ENCODE measurements at regions not wholly inside any gene's neighbourhood (a gene's known extent, or its start where the extent isn't known, plus 50 kb on each side); places are given as distances from the start of the nearest gene placed in this dataset.
"Not testable (repeated sequence)": the region's sequence is repeated elsewhere in the genome, so short reads cannot be mapped to it uniquely, and the experiment has no call there.

GRCh38 chr3:20378315-20378714, 192.3 kb upstream of the SGO1 start:
- no peak overlapping the region for H3K4me3 ChIP-seq (ENCODE audit: low read depth, poor library complexity, severe bottlenecking)
- 47 to 58% methylated on average over 2 of the region's 2 CpGs for WGBS, 2 donors
- intact Hi-C loops (cut with DNase I; ENCODE audit: low total_unique reads): no loop called here
- DNase-seq (ENCODE audit: low spot score in 2 of 2): no peak
- no peak for TF ChIP-seq CTCF (IDR thresholded peaks at IDR 0.05)

- H3K4me3 ChIP-seq (ENCODE audit: low read depth, poor library complexity, severe bottlenecking): no peak overlapping the region
- DNase-seq (ENCODE audit: low spot score in 2 of 2): no peak
- intact Hi-C loops (cut with DNase I; ENCODE audit: low total_unique reads): no loop called here
- TF ChIP-seq POLR2A (IDR thresholded peaks at IDR 0.05): no peak
- TF ChIP-seq CTCF (IDR thresholded peaks at IDR 0.05): no peak
These were observed 190.7 kb upstream of the SGO1 start for GRCh38 chr3:20376665-20377217.

GRCh38 chr3:20375302-20375701, 189.3 kb upstream of the SGO1 start:
- intact Hi-C loops (cut with DNase I; ENCODE audit: low total_unique reads): no loop called here
- TF ChIP-seq CTCF (IDR thresholded peaks at IDR 0.05) (no peak), POLR2A (IDR thresholded peaks at IDR 0.05) (no peak)
- 44 to 90% methylated on average over 2 of the region's 2 CpGs for WGBS, 2 donors

GRCh38 chr3:20370273-20371063, 184.5 kb upstream of the SGO1 start:
- intact Hi-C loops (cut with DNase I; ENCODE audit: low total_unique reads); H3K4me3 ChIP-seq (ENCODE audit: low read depth, poor library complexity, severe bottlenecking); DNase-seq (ENCODE audit: low spot score in 2 of 2): not testable (repeated sequence)
- 89 to 91% methylated on average over 23 of the region's 23 CpGs for WGBS, 2 donors

More at GRCh38 chr3:20375302-20375701, 189.3 kb upstream of the SGO1 start:
- DNase-seq (ENCODE audit: low spot score in 2 of 2): no peak
- no peak overlapping the region for H3K4me3 ChIP-seq (ENCODE audit: low read depth, poor library complexity, severe bottlenecking)

GRCh38 chr3:20361000-20361399, 175.0 kb upstream of the SGO1 start:
- TF ChIP-seq CTCF (IDR thresholded peaks at IDR 0.05): no peak
- no peak for TF ChIP-seq POLR2A (IDR thresholded peaks at IDR 0.05)
- no peak for DNase-seq (ENCODE audit: low spot score in 2 of 2)
- intact Hi-C loops (cut with DNase I; ENCODE audit: low total_unique reads): no loop called here
- no peak overlapping the region for H3K4me3 ChIP-seq (ENCODE audit: low read depth, poor library complexity, severe bottlenecking)
- 97 to 99% methylated on average over 3 of the region's 3 CpGs for WGBS, 2 donors

- WGBS, 2 donors: 94 to 98% methylated on average over 1 of the region's 1 CpG
- intact Hi-C loops (cut with DNase I; ENCODE audit: low total_unique reads): no loop called here
- DNase-seq (ENCODE audit: low spot score in 2 of 2): no peak
- no peak overlapping the region for H3K4me3 ChIP-seq (ENCODE audit: low read depth, poor library complexity, severe bottlenecking)
- no peak for TF ChIP-seq POLR2A (IDR thresholded peaks at IDR 0.05)
- no peak for TF ChIP-seq CTCF (IDR thresholded peaks at IDR 0.05)
These were observed 167.3 kb upstream of the SGO1 start for GRCh38 chr3:20353286-20353685.
